ENCODE measurements at regions not wholly inside any gene's neighbourhood (a gene's known extent, or its start where the extent isn't known, plus 50 kb on each side); places are given as distances from the start of the nearest gene placed in this dataset.

DNA sequence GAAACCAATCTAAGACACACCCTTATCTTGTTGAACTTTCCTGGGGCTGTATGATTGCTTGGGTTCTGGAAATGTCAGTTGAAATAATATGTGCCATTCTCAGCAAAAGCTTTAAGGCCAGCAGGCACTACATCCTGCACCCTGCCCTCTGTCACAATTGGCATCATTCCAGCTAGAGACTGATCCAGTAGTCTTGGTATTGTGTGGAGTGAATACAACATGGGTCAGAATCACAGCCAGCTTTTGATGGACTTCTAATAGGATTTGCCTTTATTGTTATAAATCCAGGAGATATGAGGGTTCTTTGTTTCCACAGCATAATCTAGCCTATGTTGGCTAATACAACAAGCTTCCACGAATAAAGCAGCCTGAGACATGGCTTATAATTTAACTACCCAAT lies 617.0 kb upstream of the CDH2 start:
- Histone ChIP-seq H3K36me3 (ENCODE audit: control insufficient read depth, insufficient read depth, low read length) (no peaks in the 10 kb centered on the region), H3K4me1 (ENCODE audit: control insufficient read depth, insufficient read depth, low read length) (no peaks in the 10 kb centered on the region), H3K4me3 (ENCODE audit: low read length) (no peak overlapping the region), H3K27me3 (ENCODE audit: control insufficient read depth, insufficient read depth, low read length) (no peaks in the 10 kb centered on the region), H3K27ac (ENCODE audit: low read depth, low read length) (no peak overlapping the region), H3K9ac (ENCODE audit: low read length) (no peak overlapping the region)

GRCh38 chr18:28792404-28793086 lies 615.6 kb upstream of the CDH2 start:
- Histone ChIP-seq H3K4me3 (ENCODE audit: low read length) (no peak overlapping the region), H3K4me1 (ENCODE audit: control insufficient read depth, insufficient read depth, low read length) (no peaks in the 10 kb centered on the region), H3K27ac (ENCODE audit: low read depth, low read length) (no peak overlapping the region), H3K36me3 (ENCODE audit: control insufficient read depth, insufficient read depth, low read length) (no peaks in the 10 kb centered on the region), H3K27me3 (ENCODE audit: control insufficient read depth, insufficient read depth, low read length) (no peaks in the 10 kb centered on the region), H3K9ac (ENCODE audit: low read length) (no peak overlapping the region)

GRCh38 chr18:28791101-28791500 lies 614.2 kb upstream of the CDH2 start:
- no peaks in the 10 kb centered on the region for H3K4me1 ChIP-seq (ENCODE audit: control insufficient read depth, insufficient read depth, low read length)
- no peaks in the 10 kb centered on the region for H3K36me3 ChIP-seq (ENCODE audit: control insufficient read depth, insufficient read depth, low read length)
- H3K9ac ChIP-seq (ENCODE audit: low read length): no peak overlapping the region
- H3K27me3 ChIP-seq (ENCODE audit: control insufficient read depth, insufficient read depth, low read length): no peaks in the 10 kb centered on the region
- no peak overlapping the region for H3K4me3 ChIP-seq (ENCODE audit: low read length)
- no peak overlapping the region for H3K27ac ChIP-seq (ENCODE audit: low read depth, low read length)

DNA sequence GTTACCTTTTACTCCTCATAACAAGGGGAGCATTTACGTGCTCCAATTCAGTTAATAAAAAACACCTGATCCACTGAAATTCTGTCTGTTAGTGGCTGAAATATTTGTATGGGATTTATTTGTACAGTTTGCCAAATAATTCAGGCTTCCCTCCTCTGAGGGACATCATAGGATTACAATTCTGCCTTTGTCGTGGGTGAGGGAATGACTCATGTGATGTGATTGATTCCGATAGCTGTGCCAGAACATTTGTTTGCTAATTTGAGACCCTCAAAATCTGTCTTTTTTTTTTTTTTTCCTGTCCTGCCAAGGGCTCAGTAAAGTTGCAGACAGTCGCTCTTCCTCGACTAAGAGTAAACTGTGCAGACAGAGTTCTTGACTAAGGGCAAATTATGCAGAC lies 612.6 kb upstream of the CDH2 start:
- H3K9ac ChIP-seq (ENCODE audit: low read length): no peak overlapping the region
- no peak overlapping the region for H3K4me3 ChIP-seq (ENCODE audit: low read length)
- no peaks in the 10 kb centered on the region for H3K27me3 ChIP-seq (ENCODE audit: control insufficient read depth, insufficient read depth, low read length)
- H3K27ac ChIP-seq (ENCODE audit: low read depth, low read length): no peak overlapping the region
- no peaks in the 10 kb centered on the region for H3K4me1 ChIP-seq (ENCODE audit: control insufficient read depth, insufficient read depth, low read length)
- H3K36me3 ChIP-seq (ENCODE audit: control insufficient read depth, insufficient read depth, low read length): no peaks in the 10 kb centered on the region

DNA sequence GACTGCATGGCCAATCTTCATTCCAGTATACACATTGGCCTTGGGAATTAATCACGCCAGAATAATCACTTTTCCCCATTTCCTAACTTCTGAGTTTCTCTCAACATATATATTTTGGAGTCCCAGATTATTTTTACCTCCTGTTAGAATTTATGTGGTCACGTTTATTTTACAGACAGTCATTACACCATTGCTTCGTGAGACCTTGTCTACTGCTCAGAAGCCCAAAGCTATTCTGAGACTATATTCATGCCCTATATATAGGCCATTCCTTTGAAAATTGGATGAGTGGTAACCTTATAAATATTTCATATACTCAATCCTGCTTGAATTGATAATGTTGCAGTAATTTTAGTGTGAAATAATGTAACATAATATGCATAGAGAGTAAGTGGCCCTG lies 610.0 kb upstream of the CDH2 start:
- no peak overlapping the region for H3K9ac ChIP-seq (ENCODE audit: low read length)
- H3K4me1 ChIP-seq (ENCODE audit: control insufficient read depth, insufficient read depth, low read length): no peaks in the 10 kb centered on the region
- no peaks in the 10 kb centered on the region for H3K27me3 ChIP-seq (ENCODE audit: control insufficient read depth, insufficient read depth, low read length)
- H3K27ac ChIP-seq (ENCODE audit: low read depth, low read length): no peak overlapping the region
- H3K4me3 ChIP-seq (ENCODE audit: low read length): no peak overlapping the region
- H3K36me3 ChIP-seq (ENCODE audit: control insufficient read depth, insufficient read depth, low read length): no peaks in the 10 kb centered on the region

DNA sequence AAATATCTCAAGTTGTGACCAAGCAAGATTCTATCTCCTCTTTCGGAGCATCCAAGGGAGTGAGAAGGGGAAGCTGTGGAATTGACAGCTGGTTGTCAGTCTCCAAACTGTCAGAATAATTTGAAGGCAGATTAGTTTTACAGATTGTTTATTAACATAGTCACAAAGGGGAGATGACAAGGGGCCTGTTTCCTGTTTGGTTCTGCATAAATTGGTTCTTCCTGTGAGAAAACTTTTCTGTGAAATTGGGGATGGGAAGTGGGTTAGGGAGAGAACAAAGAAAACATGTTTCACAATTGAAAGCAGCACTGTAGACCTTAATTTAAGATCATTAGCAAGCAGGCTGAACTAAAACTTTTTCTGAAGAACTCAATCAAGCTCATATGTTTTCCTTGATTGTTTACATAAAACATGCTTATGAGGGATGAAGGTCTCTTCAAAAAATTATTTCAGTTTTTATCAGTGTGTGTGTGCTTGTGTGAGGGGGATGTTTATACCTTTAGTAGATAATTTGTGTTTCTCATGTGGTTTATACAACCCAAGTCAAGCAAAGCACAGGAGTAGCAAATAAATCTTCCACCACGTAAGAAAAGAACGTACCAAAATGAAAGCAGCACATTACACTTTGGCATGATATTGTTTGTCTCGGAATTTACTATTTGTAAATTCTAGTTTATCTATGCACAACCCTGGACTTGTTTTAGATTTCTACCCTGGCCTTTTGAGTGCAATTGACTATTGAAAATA lies 604.9 kb upstream of the CDH2 start:
- Histone ChIP-seq H3K36me3 (ENCODE audit: control insufficient read depth, insufficient read depth, low read length) (no peaks in the 10 kb centered on the region), H3K9ac (ENCODE audit: low read length) (no peak overlapping the region), H3K27ac (ENCODE audit: low read depth, low read length) (no peak overlapping the region), H3K4me1 (ENCODE audit: control insufficient read depth, insufficient read depth, low read length) (no peaks in the 10 kb centered on the region), H3K27me3 (ENCODE audit: control insufficient read depth, insufficient read depth, low read length) (no peaks in the 10 kb centered on the region), H3K4me3 (ENCODE audit: low read length) (no peak overlapping the region)

- no peak overlapping the region for H3K9ac ChIP-seq (ENCODE audit: low read length)
- H3K27ac ChIP-seq (ENCODE audit: low read depth, low read length): no peak overlapping the region
- no peaks in the 10 kb centered on the region for H3K4me1 ChIP-seq (ENCODE audit: control insufficient read depth, insufficient read depth, low read length)
- H3K4me3 ChIP-seq (ENCODE audit: low read length): no peak overlapping the region
- no peaks in the 10 kb centered on the region for H3K36me3 ChIP-seq (ENCODE audit: control insufficient read depth, insufficient read depth, low read length)
- H3K27me3 ChIP-seq (ENCODE audit: control insufficient read depth, insufficient read depth, low read length): no peaks in the 10 kb centered on the region
Observed at GRCh38 chr18:28778706-28779105, 601.8 kb upstream of the CDH2 start.

GRCh38 chr18:28777756-28778155 lies 600.8 kb upstream of the CDH2 start:
- Histone ChIP-seq H3K4me3 (ENCODE audit: low read length) (no peak overlapping the region), H3K36me3 (ENCODE audit: control insufficient read depth, insufficient read depth, low read length) (no peaks in the 10 kb centered on the region), H3K9ac (ENCODE audit: low read length) (no peak overlapping the region), H3K27ac (ENCODE audit: low read depth, low read length) (no peak overlapping the region), H3K27me3 (ENCODE audit: control insufficient read depth, insufficient read depth, low read length) (no peaks in the 10 kb centered on the region), H3K4me1 (ENCODE audit: control insufficient read depth, insufficient read depth, low read length) (no peaks in the 10 kb centered on the region)

DNA sequence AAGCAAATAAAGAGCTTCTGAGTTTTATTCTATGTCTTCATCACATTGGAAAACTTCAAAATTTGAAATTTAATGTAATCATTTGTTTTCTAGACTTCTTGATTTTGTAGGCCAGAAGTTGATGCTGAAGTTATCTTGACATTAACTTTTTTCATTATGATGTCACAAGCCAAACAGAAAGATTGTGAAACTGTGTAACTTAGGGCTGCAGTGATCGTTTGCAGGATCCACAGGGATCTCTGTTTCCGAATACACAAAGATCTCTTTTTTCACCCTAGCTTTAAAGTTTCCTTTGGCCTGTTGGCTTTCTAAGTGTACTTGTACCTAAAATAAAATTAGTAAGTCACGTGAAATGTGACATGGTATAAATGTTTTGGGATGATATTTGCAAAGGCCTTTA lies 594.9 kb upstream of the CDH2 start:
- Histone ChIP-seq H3K4me3 (ENCODE audit: low read length) (no peak overlapping the region), H3K27me3 (ENCODE audit: control insufficient read depth, insufficient read depth, low read length) (no peaks in the 10 kb centered on the region), H3K36me3 (ENCODE audit: control insufficient read depth, insufficient read depth, low read length) (no peaks in the 10 kb centered on the region), H3K9ac (ENCODE audit: low read length) (no peak overlapping the region), H3K4me1 (ENCODE audit: control insufficient read depth, insufficient read depth, low read length) (no peaks in the 10 kb centered on the region), H3K27ac (ENCODE audit: low read depth, low read length) (no peak overlapping the region)

- Histone ChIP-seq H3K4me1 (ENCODE audit: control insufficient read depth, insufficient read depth, low read length) (no peaks in the 10 kb centered on the region), H3K27ac (ENCODE audit: low read depth, low read length) (no peak overlapping the region), H3K4me3 (ENCODE audit: low read length) (no peak overlapping the region), H3K27me3 (ENCODE audit: control insufficient read depth, insufficient read depth, low read length) (no peaks in the 10 kb centered on the region), H3K36me3 (ENCODE audit: control insufficient read depth, insufficient read depth, low read length) (no peaks in the 10 kb centered on the region), H3K9ac (ENCODE audit: low read length) (no peak overlapping the region)
Observed at GRCh38 chr18:28768791-28769768, 592.1 kb upstream of the CDH2 start.

DNA sequence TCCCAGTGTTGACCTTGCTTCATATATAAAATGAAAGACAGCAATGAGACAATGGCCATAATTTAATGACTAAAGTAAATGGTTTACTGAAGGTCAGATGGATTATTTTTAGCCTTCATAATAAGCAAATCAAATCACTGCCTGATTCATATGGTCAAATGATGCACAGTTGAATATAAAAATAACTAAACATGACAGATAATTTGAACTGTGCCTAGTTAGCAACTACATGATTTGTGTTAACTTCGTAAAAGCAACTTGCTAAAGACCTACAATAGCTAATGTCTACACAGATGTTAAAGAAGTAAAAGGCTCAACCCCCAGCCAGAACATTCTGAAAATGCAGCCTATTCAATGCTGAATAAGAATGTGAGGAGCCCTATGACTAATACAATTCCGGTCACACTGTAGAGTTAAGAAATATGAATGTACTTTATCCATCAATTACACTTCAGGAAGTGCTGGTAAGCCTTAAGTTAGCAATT lies 590.8 kb upstream of the CDH2 start:
- Histone ChIP-seq H3K9ac (ENCODE audit: low read length) (no peak overlapping the region), H3K4me1 (ENCODE audit: control insufficient read depth, insufficient read depth, low read length) (no peaks in the 10 kb centered on the region), H3K4me3 (ENCODE audit: low read length) (no peak overlapping the region), H3K36me3 (ENCODE audit: control insufficient read depth, insufficient read depth, low read length) (no peaks in the 10 kb centered on the region), H3K27me3 (ENCODE audit: control insufficient read depth, insufficient read depth, low read length) (no peaks in the 10 kb centered on the region), H3K27ac (ENCODE audit: low read depth, low read length) (no peak overlapping the region)

GRCh38 chr18:28767201-28767600 lies 590.3 kb upstream of the CDH2 start:
- no peak overlapping the region for H3K9ac ChIP-seq (ENCODE audit: low read length)
- no peaks in the 10 kb centered on the region for H3K4me1 ChIP-seq (ENCODE audit: control insufficient read depth, insufficient read depth, low read length)
- H3K36me3 ChIP-seq (ENCODE audit: control insufficient read depth, insufficient read depth, low read length): no peaks in the 10 kb centered on the region
- no peaks in the 10 kb centered on the region for H3K27me3 ChIP-seq (ENCODE audit: control insufficient read depth, insufficient read depth, low read length)
- no peak overlapping the region for H3K27ac ChIP-seq (ENCODE audit: low read depth, low read length)
- H3K4me3 ChIP-seq (ENCODE audit: low read length): no peak overlapping the region
